Neural progenitor cell (in vitro differentiated cells): ENCODE measurements at regions not wholly inside any gene's neighbourhood (a gene's known extent, or its start where the extent isn't known, plus 50 kb on each side); places are given as distances from the start of the nearest gene placed in this dataset.

Experiments
- EZH2phosphoT487 ChIP-seq: fragments of 200-600 bp; sonication (generic); IDR thresholded peaks from 2 replicates; pipeline ENCODE4 v1.6.1; 2017; ENCODE audit warnings: antibody characterized with exemption
- TF ChIP-seq, protein P1 (sequence below): fragments of 200-600 bp; sonication (generic); IDR thresholded peaks from 2 replicates; pipeline ENCODE4 v1.5.1; 2017; ENCODE audit warnings: antibody characterized with exemption, mild to moderate bottlenecking

DNA sequence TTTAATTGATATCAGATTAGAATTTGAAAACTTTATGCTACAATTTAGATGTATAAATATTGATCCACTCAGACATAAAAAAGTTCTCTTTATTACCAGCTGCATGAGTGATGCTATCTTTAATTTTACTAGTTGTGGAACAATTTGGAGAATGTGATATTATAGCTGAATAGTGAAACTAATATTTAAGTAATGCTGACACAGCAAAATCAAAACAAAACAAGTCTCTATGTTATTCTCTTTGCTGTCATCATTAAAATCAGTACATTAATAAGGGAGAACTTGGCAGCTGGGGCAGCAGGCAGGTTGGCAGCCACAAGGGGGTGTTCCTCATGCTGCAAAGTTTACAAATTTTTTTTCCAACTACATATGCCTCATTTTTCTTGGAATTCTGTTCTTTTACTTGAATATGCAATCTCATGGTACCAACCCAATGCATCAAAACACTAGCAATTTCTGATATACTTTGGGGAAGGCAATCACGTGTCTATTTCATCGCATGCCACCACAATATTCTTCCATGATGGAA is 585.3 kb downstream of the FGF9 start:
- TF ChIP-seq EZH2phosphoT487, result no peak
- TF ChIP-seq, protein P1, sequence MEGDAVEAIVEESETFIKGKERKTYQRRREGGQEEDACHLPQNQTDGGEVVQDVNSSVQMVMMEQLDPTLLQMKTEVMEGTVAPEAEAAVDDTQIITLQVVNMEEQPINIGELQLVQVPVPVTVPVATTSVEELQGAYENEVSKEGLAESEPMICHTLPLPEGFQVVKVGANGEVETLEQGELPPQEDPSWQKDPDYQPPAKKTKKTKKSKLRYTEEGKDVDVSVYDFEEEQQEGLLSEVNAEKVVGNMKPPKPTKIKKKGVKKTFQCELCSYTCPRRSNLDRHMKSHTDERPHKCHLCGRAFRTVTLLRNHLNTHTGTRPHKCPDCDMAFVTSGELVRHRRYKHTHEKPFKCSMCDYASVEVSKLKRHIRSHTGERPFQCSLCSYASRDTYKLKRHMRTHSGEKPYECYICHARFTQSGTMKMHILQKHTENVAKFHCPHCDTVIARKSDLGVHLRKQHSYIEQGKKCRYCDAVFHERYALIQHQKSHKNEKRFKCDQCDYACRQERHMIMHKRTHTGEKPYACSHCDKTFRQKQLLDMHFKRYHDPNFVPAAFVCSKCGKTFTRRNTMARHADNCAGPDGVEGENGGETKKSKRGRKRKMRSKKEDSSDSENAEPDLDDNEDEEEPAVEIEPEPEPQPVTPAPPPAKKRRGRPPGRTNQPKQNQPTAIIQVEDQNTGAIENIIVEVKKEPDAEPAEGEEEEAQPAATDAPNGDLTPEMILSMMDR, result peak; percentile 52
